Neural crest cell (in vitro differentiated cells): ENCODE measurements at regions not wholly inside any gene's neighbourhood (a gene's known extent, or its start where the extent isn't known, plus 50 kb on each side); places are given as distances from the start of the nearest gene placed in this dataset.
"Not testable (repeated sequence)": the region's sequence is repeated elsewhere in the genome, so short reads cannot be mapped to it uniquely, and the experiment has no call there.

Source experiments
- DNase-seq: peaks from one replicate; pipeline ENCODE4 v3.0.0; 2021; ENCODE audit warnings: low read depth, mixed read lengths, low spot score
- H3K27ac Mint-ChIP-seq: one replicate; pipeline ENCODE4 v1.8.0; 2021; ENCODE audit warnings: mild to moderate bottlenecking, mixed read lengths; ENCODE audit not compliant: unreplicated experiment
- H3K27me3 Mint-ChIP-seq: 2 replicates; pipeline ENCODE4 v1.8.0; 2021; ENCODE audit warnings: low read depth, mild to moderate bottlenecking, mixed read lengths
- H3K36me3 Mint-ChIP-seq: 2 replicates; pipeline ENCODE4 v1.8.0; 2021; ENCODE audit warnings: low read depth, mild to moderate bottlenecking, mixed read lengths
- H3K4me1 Mint-ChIP-seq: 2 replicates; pipeline ENCODE4 v1.8.0; 2021; ENCODE audit warnings: mixed read lengths
- H3K4me3 Mint-ChIP-seq: one replicate; pipeline ENCODE4 v1.8.0; 2021; ENCODE audit warnings: mild to moderate bottlenecking, mixed read lengths
- H3K9me3 Mint-ChIP-seq: 2 replicates; pipeline ENCODE4 v1.8.0; 2021; ENCODE audit warnings: mixed read lengths
- TF ChIP-seq, protein P1 (sequence below): fragments of 200-600 bp; sonication (generic); conservative IDR thresholded peaks from 2 replicates; pipeline ENCODE4 v1.5.0; 2021; ENCODE audit warnings: antibody characterized with exemption, mild to moderate bottlenecking

DNA sequence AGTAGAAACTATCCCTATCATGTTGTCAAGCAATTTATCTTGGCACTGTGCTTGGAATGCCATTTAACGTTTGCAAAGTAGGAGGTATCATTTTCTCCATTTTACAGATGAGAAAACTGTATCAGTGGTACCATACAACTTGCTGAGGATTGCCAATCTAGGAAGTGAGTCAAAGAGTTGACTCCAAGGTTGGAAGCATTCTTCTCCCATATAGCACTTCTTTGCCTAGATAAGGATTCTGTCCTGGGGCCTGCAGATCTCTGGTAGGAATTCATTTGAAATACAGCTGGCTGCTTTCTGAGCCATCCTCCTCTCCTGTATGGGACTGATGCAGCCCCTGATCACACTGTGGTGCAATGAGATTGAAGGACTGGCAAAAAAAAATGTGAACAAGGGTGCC, 170.2 kb downstream of the ALDH1A2 start:
- Mint-ChIP-seq H3K4me3 (no peak overlapping the region), H3K4me1 (no peaks in the 10 kb centered on the region), H3K27me3 (no peaks in the 10 kb centered on the region), H3K36me3 (no peaks in the 10 kb centered on the region), H3K27ac (no peak overlapping the region), H3K9me3 (peaks cover 7% of the 10 kb centered on the region)
- no peak for DNase-seq
- TF ChIP-seq, protein P1, sequence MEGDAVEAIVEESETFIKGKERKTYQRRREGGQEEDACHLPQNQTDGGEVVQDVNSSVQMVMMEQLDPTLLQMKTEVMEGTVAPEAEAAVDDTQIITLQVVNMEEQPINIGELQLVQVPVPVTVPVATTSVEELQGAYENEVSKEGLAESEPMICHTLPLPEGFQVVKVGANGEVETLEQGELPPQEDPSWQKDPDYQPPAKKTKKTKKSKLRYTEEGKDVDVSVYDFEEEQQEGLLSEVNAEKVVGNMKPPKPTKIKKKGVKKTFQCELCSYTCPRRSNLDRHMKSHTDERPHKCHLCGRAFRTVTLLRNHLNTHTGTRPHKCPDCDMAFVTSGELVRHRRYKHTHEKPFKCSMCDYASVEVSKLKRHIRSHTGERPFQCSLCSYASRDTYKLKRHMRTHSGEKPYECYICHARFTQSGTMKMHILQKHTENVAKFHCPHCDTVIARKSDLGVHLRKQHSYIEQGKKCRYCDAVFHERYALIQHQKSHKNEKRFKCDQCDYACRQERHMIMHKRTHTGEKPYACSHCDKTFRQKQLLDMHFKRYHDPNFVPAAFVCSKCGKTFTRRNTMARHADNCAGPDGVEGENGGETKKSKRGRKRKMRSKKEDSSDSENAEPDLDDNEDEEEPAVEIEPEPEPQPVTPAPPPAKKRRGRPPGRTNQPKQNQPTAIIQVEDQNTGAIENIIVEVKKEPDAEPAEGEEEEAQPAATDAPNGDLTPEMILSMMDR = no peak

DNA sequence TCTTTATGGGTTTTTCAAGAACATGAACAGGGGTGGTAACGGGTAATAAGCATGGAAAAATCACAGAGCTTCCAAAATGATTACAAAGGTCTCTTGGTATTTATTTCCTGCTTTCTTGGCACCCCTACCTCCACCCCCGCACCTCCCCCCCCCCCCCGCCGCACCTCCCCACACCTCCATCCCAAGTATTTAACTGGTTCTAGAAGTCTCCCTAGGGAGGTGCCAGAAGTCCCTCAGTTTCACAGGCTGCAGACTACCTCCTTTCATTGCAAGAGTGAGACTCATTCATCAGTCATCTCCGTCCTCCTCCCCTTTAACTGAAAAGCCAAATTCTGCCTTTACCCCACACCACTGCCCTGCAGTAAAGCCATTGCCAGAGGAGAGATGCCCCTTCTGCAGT, 169.4 kb downstream of the ALDH1A2 start:
- Mint-ChIP-seq H3K36me3 (no peaks in the 10 kb centered on the region), H3K27me3 (no peaks in the 10 kb centered on the region), H3K9me3 (peaks cover 11% of the 10 kb centered on the region)

DNA sequence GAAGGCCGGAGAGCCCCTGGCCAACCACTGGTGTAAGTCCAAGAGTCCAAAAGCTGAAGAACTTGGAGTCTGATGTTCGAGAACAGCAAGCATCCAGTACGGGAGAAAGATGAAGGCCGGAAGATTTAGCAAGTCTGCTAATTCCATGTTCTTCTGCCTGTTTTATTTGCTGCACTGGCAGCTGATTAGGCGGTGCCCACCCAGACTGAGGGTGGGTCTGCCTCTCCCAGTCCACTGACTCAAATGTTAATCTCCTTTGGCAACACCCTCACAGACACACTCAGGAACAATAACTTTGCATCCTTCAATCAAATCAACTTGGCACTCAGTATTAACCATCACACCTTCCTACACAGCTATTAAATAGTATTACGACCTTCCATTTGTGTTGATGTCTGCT, 168.6 kb downstream of the ALDH1A2 start:
- not testable (repeated sequence) for H3K4me3 Mint-ChIP-seq, H3K4me1 Mint-ChIP-seq, H3K27ac Mint-ChIP-seq, DNase-seq, H3K27me3 Mint-ChIP-seq, H3K36me3 Mint-ChIP-seq, H3K9me3 Mint-ChIP-seq

More for the DNA sequence above, 169.4 kb downstream of the ALDH1A2 start:
- no peak for DNase-seq
- Mint-ChIP-seq H3K4me3 (no peak overlapping the region), H3K27ac (no peak overlapping the region), H3K4me1 (no peaks in the 10 kb centered on the region)
- TF ChIP-seq, protein P1 = no peak

DNA sequence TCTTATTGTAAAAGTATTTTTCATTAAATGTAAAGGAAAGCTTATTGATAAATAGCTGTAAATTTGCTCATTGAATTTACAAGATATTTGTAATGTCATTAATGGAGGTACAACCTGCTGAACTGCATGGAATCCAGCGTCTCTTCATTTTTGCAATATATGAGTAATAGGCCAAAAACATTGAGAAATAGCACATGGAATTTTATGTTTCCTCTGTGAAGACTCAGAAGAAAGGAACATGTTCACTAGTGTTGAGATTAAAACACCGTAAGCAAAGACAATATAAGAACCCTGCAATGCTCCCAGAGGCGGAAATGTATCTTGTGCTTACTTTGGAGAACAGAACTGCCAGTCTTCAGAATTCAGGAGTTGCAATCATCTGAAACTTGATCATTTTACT, 167.6 kb downstream of the ALDH1A2 start:
- peaks cover 2% of the 10 kb centered on the region for H3K27me3 Mint-ChIP-seq
- H3K9me3 Mint-ChIP-seq = peaks cover 8% of the 10 kb centered on the region
- H3K27ac Mint-ChIP-seq = no peak overlapping the region
- H3K4me3 Mint-ChIP-seq = no peak overlapping the region
- DNase-seq = no peak
- TF ChIP-seq, protein P1 = no peak
- no peaks in the 10 kb centered on the region for H3K4me1 Mint-ChIP-seq
- no peaks in the 10 kb centered on the region for H3K36me3 Mint-ChIP-seq

DNA sequence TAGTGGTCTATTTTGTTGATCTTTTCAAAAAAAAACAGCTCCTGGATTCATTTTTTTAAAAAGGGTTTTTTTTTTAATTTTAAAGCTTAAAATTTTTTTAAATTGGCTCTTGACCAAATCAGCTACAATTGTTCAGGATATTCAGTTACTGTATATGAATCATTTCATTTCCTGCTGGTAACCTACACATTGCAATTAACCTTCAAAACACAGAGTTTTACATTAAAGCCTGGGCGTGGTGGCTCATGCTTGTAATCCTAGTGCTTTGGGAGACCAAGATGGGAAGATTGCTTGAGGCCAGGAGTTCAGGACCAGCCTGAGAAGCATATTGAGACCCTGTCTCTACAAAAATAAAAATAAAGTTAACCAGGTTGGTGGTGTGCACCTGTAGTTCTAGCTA, 163.4 kb downstream of the ALDH1A2 start:
- H3K4me1 Mint-ChIP-seq = no peaks in the 10 kb centered on the region
- DNase-seq = no peak
- H3K36me3 Mint-ChIP-seq = no peaks in the 10 kb centered on the region
- TF ChIP-seq, protein P1 = no peak
- H3K27ac Mint-ChIP-seq = no peak overlapping the region
- no peak overlapping the region for H3K4me3 Mint-ChIP-seq
- peaks cover 14% of the 10 kb centered on the region for H3K27me3 Mint-ChIP-seq
- H3K9me3 Mint-ChIP-seq = peaks cover 5% of the 10 kb centered on the region
